CD14-positive monocyte (primary cell): ENCODE measurements at regions not wholly inside any gene's neighbourhood (a gene's known extent, or its start where the extent isn't known, plus 50 kb on each side); places are given as distances from the start of the nearest gene placed in this dataset.

Source experiments
- DNase-seq, 3 donors: peaks; one replicate each; pipeline ENCODE4 v3.0.0-alpha.2; 2011 to 2022
- H2AFZ ChIP-seq: 2 replicates; pipeline ENCODE4 v1.6.0; 2012; ENCODE audit warnings: mild to moderate bottlenecking, low read depth, low read length, inconsistent platforms; ENCODE audit not compliant: insufficient read depth, poor library complexity, severe bottlenecking
- H3K27ac ChIP-seq, 2 donors: 1 replicate in 1 of 2; 2 replicates in 1 of 2; pipeline ENCODE4 v1.5.1; 2012 to 2013; ENCODE audit warnings: low read length in 2 of 2, control low read depth in 1 of 2, inconsistent platforms in 1 of 2, low read depth in 1 of 2, mild to moderate bottlenecking in 1 of 2
- H3K27me3 ChIP-seq, 2 donors: one replicate each; pipeline versions ENCODE4 v1.6.0 to v1.6.1; 2011 to 2013; ENCODE audit warnings: low read length in 2 of 2; ENCODE audit not compliant: control insufficient read depth in 2 of 2, insufficient read depth in 2 of 2
- H3K36me3 ChIP-seq, 2 donors: replicated peaks in 1 of 2; 1 replicate in 1 of 2; 2 replicates in 1 of 2; pipeline versions ENCODE4 v1.5.1 to v1.6.1; 2012 to 2013; ENCODE audit warnings: low read length in 2 of 2, control low read depth in 1 of 2, inconsistent platforms in 1 of 2, mild to moderate bottlenecking in 1 of 2; ENCODE audit not compliant: insufficient read depth in 2 of 2, control insufficient read depth in 1 of 2
- H3K4me1 ChIP-seq, 2 donors: 1 replicate in 1 of 2; 2 replicates in 1 of 2; pipeline versions ENCODE4 v1.5.1 to v1.6.1; 2012 to 2013; ENCODE audit warnings: low read length in 2 of 2, control low read depth in 1 of 2, inconsistent platforms in 1 of 2, mild to moderate bottlenecking in 1 of 2, moderate library complexity in 1 of 2; ENCODE audit not compliant: insufficient read depth in 2 of 2, control insufficient read depth in 1 of 2
- H3K4me2 ChIP-seq: replicated peaks from 2 replicates; pipeline ENCODE3; 2012; ENCODE audit warnings: low read length, moderate library complexity, mild to moderate bottlenecking; ENCODE audit not compliant: poor library complexity, severe bottlenecking; ENCODE audit errors: extremely low read depth
- H3K4me3 ChIP-seq, 3 experiments: fragments of 200-600 bp in 1 of 3; sonication (generic) in 1 of 3; replicated peaks in 1 of 3; 1 replicate in 2 of 3; 2 replicates in 1 of 3; pipeline ENCODE4 v1.5.1; 2011 to 2013; ENCODE audit warnings: low read length in 3 of 3, mild to moderate bottlenecking in 3 of 3, control low read depth in 2 of 3, low read depth in 2 of 3, inconsistent platforms in 1 of 3, moderate library complexity in 1 of 3
- H3K79me2 ChIP-seq: 2 replicates; pipeline ENCODE4 v1.6.0; 2012; ENCODE audit warnings: mild to moderate bottlenecking, control low read depth, inconsistent platforms, low read length, moderate library complexity; ENCODE audit not compliant: insufficient read depth
- H3K9ac ChIP-seq: 2 replicates; pipeline ENCODE4 v1.6.0; 2017; ENCODE audit warnings: low read length, mild to moderate bottlenecking; ENCODE audit not compliant: insufficient read depth, poor library complexity, severe bottlenecking
- H3K9me3 ChIP-seq, 2 donors: replicated peaks in 1 of 2; 1 replicate in 1 of 2; 2 replicates in 1 of 2; pipeline versions ENCODE4 v1.5.1 to v1.6.1; 2012 to 2013; ENCODE audit warnings: low read length in 2 of 2, control low read depth in 1 of 2; ENCODE audit not compliant: control insufficient read depth in 1 of 2, insufficient read depth in 1 of 2
- H4K20me1 ChIP-seq: 2 replicates; pipeline ENCODE4 v1.6.0; 2012; ENCODE audit warnings: mild to moderate bottlenecking, low read length, control low read depth, moderate library complexity; ENCODE audit not compliant: insufficient read depth
- H3K27ac Mint-ChIP-seq, 7 donors: one replicate each; pipeline ENCODE4 v1.8.0; 2020; ENCODE audit warnings: mild to moderate bottlenecking in 7 of 7, mixed read lengths in 7 of 7, moderate library complexity in 6 of 7, inconsistent platforms in 2 of 7
- H3K27me3 Mint-ChIP-seq, 3 donors: one replicate each; pipeline ENCODE4 v1.8.0; 2021 to 2022; ENCODE audit warnings: low read depth in 3 of 3, mild to moderate bottlenecking in 3 of 3, mixed read lengths in 3 of 3, moderate library complexity in 3 of 3, inconsistent platforms in 1 of 3
- H3K36me3 Mint-ChIP-seq, 2 donors: one replicate each; pipeline ENCODE4 v1.8.0; 2020; ENCODE audit warnings: mixed read lengths in 2 of 2, inconsistent platforms in 1 of 2, mild to moderate bottlenecking in 1 of 2
- H3K4me1 Mint-ChIP-seq: one replicate; pipeline ENCODE4 v1.8.0; 2020; ENCODE audit warnings: mild to moderate bottlenecking, mixed read lengths
- H3K4me3 Mint-ChIP-seq, 2 donors: one replicate each; pipeline ENCODE4 v1.8.0; 2020; ENCODE audit warnings: mild to moderate bottlenecking in 2 of 2, mixed read lengths in 2 of 2, moderate library complexity in 1 of 2
- H3K9me3 Mint-ChIP-seq, 7 donors: one replicate each; pipeline ENCODE4 v1.8.0; 2020 to 2022; ENCODE audit warnings: mixed read lengths in 7 of 7, mild to moderate bottlenecking in 6 of 7, moderate library complexity in 6 of 7, inconsistent platforms in 2 of 7
- CTCF ChIP-seq: fragments of 200-600 bp; IDR thresholded peaks from one replicate; pipeline ENCODE4 v1.8.0; 2022; ENCODE audit warnings: antibody characterized with exemption, mild to moderate bottlenecking
- WGBS: methylation state at CpG from one replicate; pipeline ENCODE4 v1.1.5; 2013; ENCODE audit warnings: missing lambda C conversion rate; ENCODE audit not compliant: insufficient coverage; 5-methylcytosine and 5-hydroxymethylcytosine counted together
- intact Hi-C, 2 donors: fragments of 100-400 bp; cut with micrococcal nuclease; formaldehyde crosslinking; loops; one replicate each; pipeline versions ENCODE4 v1.15.0 to v1.15.1; 2023

GRCh38 chr2:37554687-37555086 is 116.8 kb downstream of the CDC42EP3 start:
- no CpG with 5 or more reads among the region's 2 CpGs for WGBS
- Histone ChIP-seq H3K4me3 (no peak overlapping the region), H3K27ac (no peak overlapping the region), H3K4me1 (peaks cover 55 to 67% of the 10 kb centered on the region in 2 donors), H3K36me3 (no peaks in the 10 kb centered on the region), H3K79me2 (no peaks in the 10 kb centered on the region), H3K4me2 (no peak overlapping the region), H3K27me3 (no peaks in the 10 kb centered on the region), H3K9ac (no peak overlapping the region), H2AFZ (no peak overlapping the region), H3K9me3 (no peaks in the 10 kb centered on the region), H4K20me1 (no peaks in the 10 kb centered on the region)
- no peak overlapping the region for H3K27ac Mint-ChIP-seq
- TF ChIP-seq CTCF = no peak
- no peaks in the 10 kb centered on the region for H3K36me3 Mint-ChIP-seq
- intact Hi-C loops = no loop called here
- peaks cover 0 to 3% (median 2%) of the 10 kb centered on the region in 3 donors for H3K27me3 Mint-ChIP-seq
- H3K4me3 Mint-ChIP-seq = no peak overlapping the region
- DNase-seq = no peak
- H3K4me1 Mint-ChIP-seq = peaks cover 36% of the 10 kb centered on the region
- peaks cover 0 to 1% (median 0%) of the 10 kb centered on the region in 7 donors for H3K9me3 Mint-ChIP-seq

GRCh38 chr2:37555457-37555856 is 116.0 kb downstream of the CDC42EP3 start:
- TF ChIP-seq CTCF = no peak
- H3K4me1 Mint-ChIP-seq = peaks cover 34% of the 10 kb centered on the region
- peak; percentile 70 to 81 (median 72) for DNase-seq
- no peaks in the 10 kb centered on the region for H3K36me3 ChIP-seq
- no peak overlapping the region for H3K9ac ChIP-seq
- H2AFZ ChIP-seq = no peak overlapping the region
- no peaks in the 10 kb centered on the region for H4K20me1 ChIP-seq
- no peak overlapping the region for H3K4me3 Mint-ChIP-seq
- H3K27ac Mint-ChIP-seq = no peak overlapping the region
- intact Hi-C loops = no loop called here
- H3K79me2 ChIP-seq = no peaks in the 10 kb centered on the region
- peak overlapping the region; percentile 11 to 67 for H3K27ac ChIP-seq
- peaks cover 0 to 3% (median 2%) of the 10 kb centered on the region in 3 donors for H3K27me3 Mint-ChIP-seq
- no peaks in the 10 kb centered on the region for H3K9me3 ChIP-seq
- no peaks in the 10 kb centered on the region for H3K27me3 ChIP-seq
- H3K4me3 ChIP-seq = no peak overlapping the region
- H3K4me1 ChIP-seq = peaks cover 53 to 67% of the 10 kb centered on the region in 2 donors
- H3K4me2 ChIP-seq = peak overlapping the region; percentile 2
- 6% methylated on average over 2 of the region's 5 CpGs for WGBS
- no peaks in the 10 kb centered on the region for H3K36me3 Mint-ChIP-seq
- peaks cover 0 to 1% (median 0%) of the 10 kb centered on the region in 7 donors for H3K9me3 Mint-ChIP-seq
